ENCODE measurements at regions not wholly inside any gene's neighbourhood (a gene's known extent, or its start where the extent isn't known, plus 50 kb on each side); places are given as distances from the start of the nearest gene placed in this dataset.

- ChIA-PET POLR2A (no interaction called here), CTCF (interaction anchor here (1.7 kb wide), 1 partner anchor 18 kb away, joined by 5 read pairs; no protein-coding TSS in a partner anchor)
- no peaks in the 10 kb centered on the region for H3K36me3 Mint-ChIP-seq (ENCODE audit: low read depth)
- H3K27me3 Mint-ChIP-seq, result peaks cover 2% of the 10 kb centered on the region
- H3K27ac Mint-ChIP-seq, result no peak overlapping the region
- H3K4me3 Mint-ChIP-seq, result no peak overlapping the region
- no peak for DNase-seq
- no peaks in the 10 kb centered on the region for H3K9me3 Mint-ChIP-seq
- H3K4me1 Mint-ChIP-seq, result no peaks in the 10 kb centered on the region
Measured at GRCh38 chr1:30250338-30250983, 472.9 kb downstream of the MATN1 start.

DNA sequence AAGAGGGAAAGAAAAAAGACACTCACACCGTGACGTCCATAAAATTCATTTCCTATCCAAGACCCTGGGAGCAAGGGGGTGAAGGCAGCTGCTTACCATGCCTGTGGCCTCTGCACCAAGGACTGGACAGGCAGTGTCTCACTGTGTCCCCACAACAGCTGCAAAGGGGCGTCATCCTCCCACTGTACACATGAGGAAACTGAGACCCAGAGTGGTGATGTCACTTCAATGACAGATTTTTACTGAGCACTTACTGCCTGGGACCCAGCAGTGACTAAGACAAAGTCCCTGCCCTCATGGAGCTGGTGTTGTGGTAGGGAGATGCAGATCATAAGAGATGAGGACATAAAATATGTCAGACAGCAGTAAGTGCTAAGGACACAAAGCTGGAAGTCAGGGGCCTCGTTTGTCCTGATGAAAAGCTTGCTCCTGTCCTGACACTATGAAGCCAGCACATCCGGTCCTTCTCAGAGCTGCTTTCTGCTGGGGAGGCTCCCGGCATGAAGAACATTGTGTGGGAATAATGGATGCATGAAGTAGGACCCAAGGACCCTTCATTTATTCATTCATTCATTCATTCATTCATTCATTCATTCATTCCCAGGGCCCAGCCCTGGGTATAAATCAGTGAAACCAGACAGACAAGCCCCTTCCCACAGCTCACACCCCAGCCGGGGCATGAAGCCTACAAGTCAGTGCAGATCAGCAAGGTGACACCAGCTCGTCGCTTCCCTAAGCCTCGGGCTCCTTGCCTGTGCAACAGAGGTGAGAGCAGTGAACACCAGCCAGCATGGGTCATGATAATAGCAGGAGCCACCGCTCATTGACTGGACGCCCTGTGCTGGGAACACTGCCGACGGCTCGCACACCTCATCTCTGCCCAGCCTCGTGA, 473.7 kb downstream of the MATN1 start:
- H3K4me1 Mint-ChIP-seq, result no peaks in the 10 kb centered on the region
- H3K36me3 Mint-ChIP-seq (ENCODE audit: low read depth), result no peaks in the 10 kb centered on the region
- H3K27ac Mint-ChIP-seq, result no peak overlapping the region
- peaks cover 2% of the 10 kb centered on the region for H3K27me3 Mint-ChIP-seq
- no peak overlapping the region for H3K4me3 Mint-ChIP-seq
- DNase-seq, result no peak
- ChIA-PET POLR2A (no interaction called here), CTCF (interaction anchor here (1.7 kb wide), 1 partner anchor 17 kb away, joined by 5 read pairs; no protein-coding TSS in a partner anchor)
- no peaks in the 10 kb centered on the region for H3K9me3 Mint-ChIP-seq

DNA sequence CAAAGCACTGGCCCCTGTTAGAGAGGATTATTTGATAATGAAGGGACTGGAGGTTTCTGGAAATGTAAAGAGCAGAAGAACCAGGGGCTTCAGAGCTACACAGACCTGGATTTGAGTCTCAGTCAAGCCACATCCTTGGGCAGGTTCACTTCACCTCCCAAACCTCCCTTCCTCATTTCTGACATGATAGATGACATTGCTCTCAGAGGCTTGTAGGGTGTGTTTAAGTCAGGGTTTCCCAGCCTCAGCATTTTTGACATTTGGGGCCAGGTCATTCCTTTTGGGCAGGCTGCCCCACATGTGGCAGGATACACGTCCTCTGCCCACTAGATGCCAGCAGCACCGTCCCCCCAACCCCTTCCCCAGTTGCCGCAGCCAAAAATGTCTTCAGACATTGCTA, 474.6 kb downstream of the MATN1 start:
- H3K27me3 Mint-ChIP-seq, result peaks cover 2% of the 10 kb centered on the region
- no peak overlapping the region for H3K4me3 Mint-ChIP-seq
- H3K36me3 Mint-ChIP-seq (ENCODE audit: low read depth), result no peaks in the 10 kb centered on the region
- no peaks in the 10 kb centered on the region for H3K4me1 Mint-ChIP-seq
- DNase-seq, result no peak
- no peak overlapping the region for H3K27ac Mint-ChIP-seq
- no peaks in the 10 kb centered on the region for H3K9me3 Mint-ChIP-seq
- ChIA-PET POLR2A (no interaction called here), CTCF (no interaction called here)

DNA sequence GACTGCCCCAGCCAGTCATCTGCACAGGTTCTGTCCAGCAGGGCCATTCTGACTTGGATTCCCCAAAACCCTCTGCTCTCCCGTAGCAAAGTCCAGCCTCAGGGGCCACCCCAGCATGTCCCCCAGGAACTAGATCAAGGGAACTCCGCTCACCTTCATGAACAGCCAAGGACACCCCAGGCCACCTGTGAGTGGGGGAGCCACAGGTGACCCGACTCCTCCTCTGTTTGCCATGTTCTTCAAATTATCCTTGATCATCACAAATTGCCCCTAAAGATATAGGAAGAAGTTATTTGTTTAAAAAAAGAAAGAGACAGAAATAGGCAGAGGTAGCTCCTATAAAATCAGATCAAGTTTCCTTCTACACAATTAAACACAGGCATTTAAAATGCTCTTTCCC, 475.0 kb downstream of the MATN1 start:
- CTCF ChIA-PET, result no interaction called here
- peaks cover 2% of the 10 kb centered on the region for H3K27me3 Mint-ChIP-seq
- POLR2A ChIA-PET, result no interaction called here
- H3K4me1 Mint-ChIP-seq, result no peaks in the 10 kb centered on the region
- no peak overlapping the region for H3K4me3 Mint-ChIP-seq
- no peak overlapping the region for H3K27ac Mint-ChIP-seq
- DNase-seq, result no peak
- H3K9me3 Mint-ChIP-seq, result no peaks in the 10 kb centered on the region
- H3K36me3 Mint-ChIP-seq (ENCODE audit: low read depth), result no peaks in the 10 kb centered on the region

- no peaks in the 10 kb centered on the region for H3K27me3 Mint-ChIP-seq
- H3K36me3 Mint-ChIP-seq (ENCODE audit: low read depth), result no peaks in the 10 kb centered on the region
- POLR2A ChIA-PET, result no interaction called here
- no peak for DNase-seq
- H3K4me3 Mint-ChIP-seq, result no peak overlapping the region
- H3K27ac Mint-ChIP-seq, result no peak overlapping the region
- H3K4me1 Mint-ChIP-seq, result no peaks in the 10 kb centered on the region
- CTCF ChIA-PET, result no interaction called here
- H3K9me3 Mint-ChIP-seq, result no peaks in the 10 kb centered on the region
Measured at GRCh38 chr1:30244801-30245200, 478.6 kb downstream of the MATN1 start.

DNA sequence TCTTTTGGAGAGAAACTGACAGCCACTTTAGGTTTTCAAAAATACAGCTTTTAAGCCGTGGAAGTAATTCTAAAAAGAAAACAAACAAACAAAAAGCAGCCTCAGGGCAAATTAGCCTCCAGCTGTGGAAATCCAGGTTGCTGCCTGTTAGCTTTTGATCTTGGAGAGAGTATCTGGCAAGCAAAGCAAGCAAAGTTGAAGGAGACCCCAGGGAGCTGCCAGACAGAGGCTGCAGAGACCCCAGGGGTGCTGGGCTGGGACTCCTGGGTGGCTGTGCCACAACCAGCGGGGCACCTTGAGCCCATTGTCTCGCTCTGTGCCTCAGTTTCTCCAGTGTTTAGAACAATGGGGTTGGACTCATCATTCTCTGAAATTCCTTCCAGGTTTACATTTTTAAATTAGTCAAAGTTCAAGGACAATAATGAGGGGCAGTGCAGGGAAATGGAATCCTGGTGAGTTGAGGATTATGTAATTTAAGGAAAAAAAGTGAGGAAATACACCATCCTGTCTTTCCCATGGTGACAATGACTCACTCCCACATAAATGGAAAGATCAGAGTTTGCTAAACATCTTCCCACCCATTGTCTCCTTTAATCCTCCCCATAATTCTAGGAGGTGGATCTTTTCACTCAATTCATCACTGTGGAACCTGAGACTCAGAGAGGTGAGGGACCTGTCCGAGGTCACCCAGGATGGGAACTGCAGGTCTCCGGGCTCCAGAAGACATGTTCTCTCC, 480.5 kb downstream of the MATN1 start:
- ChIA-PET CTCF (no interaction called here), POLR2A (no interaction called here)
- no peak overlapping the region for H3K4me3 Mint-ChIP-seq

GRCh38 chr1:30242168-30242567, 481.2 kb downstream of the MATN1 start:
- no peaks in the 10 kb centered on the region for H3K4me1 Mint-ChIP-seq
- ChIA-PET CTCF (no interaction called here), POLR2A (no interaction called here)
- no peak overlapping the region for H3K4me3 Mint-ChIP-seq
- H3K9me3 Mint-ChIP-seq, result no peaks in the 10 kb centered on the region
- H3K36me3 Mint-ChIP-seq (ENCODE audit: low read depth), result no peaks in the 10 kb centered on the region
- no peaks in the 10 kb centered on the region for H3K27me3 Mint-ChIP-seq
- no peak for DNase-seq
- no peak overlapping the region for H3K27ac Mint-ChIP-seq

More for the DNA sequence above, 480.5 kb downstream of the MATN1 start:
- Mint-ChIP-seq H3K4me1 (no peaks in the 10 kb centered on the region), H3K27me3 (no peaks in the 10 kb centered on the region), H3K36me3 (ENCODE audit: low read depth) (no peaks in the 10 kb centered on the region), H3K27ac (no peak overlapping the region), H3K9me3 (no peaks in the 10 kb centered on the region)
- DNase-seq, result no peak

- ChIA-PET POLR2A (no interaction called here), CTCF (no interaction called here)
- H3K36me3 Mint-ChIP-seq (ENCODE audit: low read depth), result no peaks in the 10 kb centered on the region
- H3K4me1 Mint-ChIP-seq, result no peaks in the 10 kb centered on the region
- DNase-seq, result no peak
- H3K9me3 Mint-ChIP-seq, result no peaks in the 10 kb centered on the region
- H3K4me3 Mint-ChIP-seq, result no peak overlapping the region
- H3K27ac Mint-ChIP-seq, result no peak overlapping the region
- H3K27me3 Mint-ChIP-seq, result no peaks in the 10 kb centered on the region
Measured at GRCh38 chr1:30241681-30242080, 481.7 kb downstream of the MATN1 start.

DNA sequence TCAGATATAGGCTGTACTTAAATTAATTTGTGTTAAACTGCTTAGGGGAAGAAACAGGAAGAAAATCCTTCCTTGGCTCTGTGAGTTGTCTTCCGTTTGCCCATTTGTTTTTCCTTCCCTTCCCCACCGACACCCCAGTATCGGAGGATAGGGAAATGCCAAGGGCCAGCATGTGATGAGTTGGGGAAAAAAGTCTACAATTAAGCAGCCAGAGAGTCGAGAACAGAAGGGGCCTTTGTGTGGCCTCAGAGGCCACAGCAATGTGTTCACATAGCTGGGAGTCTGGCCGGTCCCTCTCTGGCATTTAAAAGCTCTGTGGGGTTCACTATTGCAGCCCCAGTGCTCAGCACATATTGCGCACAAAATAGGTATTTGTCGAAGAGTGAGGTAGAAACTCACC, 489.3 kb downstream of the MATN1 start:
- Mint-ChIP-seq H3K36me3 (ENCODE audit: low read depth) (no peaks in the 10 kb centered on the region), H3K27me3 (peaks cover 1% of the 10 kb centered on the region), H3K9me3 (no peaks in the 10 kb centered on the region), H3K27ac (no peak overlapping the region), H3K4me1 (no peaks in the 10 kb centered on the region), H3K4me3 (no peak overlapping the region)
- no peak for DNase-seq
- POLR2A ChIA-PET, result no interaction called here
- CTCF ChIA-PET, result no interaction called here

DNA sequence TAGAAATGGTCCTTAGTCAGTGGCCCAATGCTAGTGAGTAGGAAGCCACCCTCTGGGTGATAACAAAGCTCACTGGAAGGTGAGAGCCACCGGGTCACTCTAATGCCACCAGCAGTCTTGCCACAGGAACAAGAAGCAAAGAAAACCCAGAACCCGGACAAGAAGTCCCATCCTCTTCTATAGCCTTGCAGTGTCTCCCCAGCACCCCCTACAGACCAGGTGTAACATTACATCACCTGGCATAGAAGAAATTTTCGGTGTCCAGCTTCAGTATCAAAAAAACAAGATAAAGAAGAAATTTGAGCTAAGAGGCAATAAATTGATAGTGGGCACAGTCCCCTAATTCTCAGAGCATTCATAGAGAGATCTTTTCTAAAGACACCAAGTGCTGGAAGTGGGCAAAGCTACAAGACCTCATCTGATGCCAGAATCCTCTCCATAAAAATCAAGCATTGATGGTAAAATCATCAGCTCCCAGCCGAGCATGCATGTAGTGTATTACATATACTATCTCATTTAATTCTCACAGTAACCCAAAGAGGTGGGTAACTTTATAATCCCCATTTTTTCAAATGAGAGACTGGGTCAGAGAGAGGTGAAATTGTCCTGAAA, 491.0 kb downstream of the MATN1 start:
- no peak overlapping the region for H3K27ac Mint-ChIP-seq
- H3K9me3 Mint-ChIP-seq, result no peaks in the 10 kb centered on the region
- peak; percentile 44 for DNase-seq
- no peaks in the 10 kb centered on the region for H3K36me3 Mint-ChIP-seq (ENCODE audit: low read depth)
- CTCF ChIA-PET, result interaction anchor here (0.6 to 1.6 kb wide), 8 partner anchors 9 to 321 kb away, joined by 3 to 11 read pairs (median 5); no protein-coding TSS in a partner anchor
- no peaks in the 10 kb centered on the region for H3K4me1 Mint-ChIP-seq
- no peak overlapping the region for H3K4me3 Mint-ChIP-seq
- peaks cover 1% of the 10 kb centered on the region for H3K27me3 Mint-ChIP-seq
- POLR2A ChIA-PET, result no interaction called here

GRCh38 chr1:30229960-30230359, 493.4 kb downstream of the MATN1 start:
- CTCF ChIA-PET, result no interaction called here
- no peak overlapping the region for H3K27ac Mint-ChIP-seq

DNA sequence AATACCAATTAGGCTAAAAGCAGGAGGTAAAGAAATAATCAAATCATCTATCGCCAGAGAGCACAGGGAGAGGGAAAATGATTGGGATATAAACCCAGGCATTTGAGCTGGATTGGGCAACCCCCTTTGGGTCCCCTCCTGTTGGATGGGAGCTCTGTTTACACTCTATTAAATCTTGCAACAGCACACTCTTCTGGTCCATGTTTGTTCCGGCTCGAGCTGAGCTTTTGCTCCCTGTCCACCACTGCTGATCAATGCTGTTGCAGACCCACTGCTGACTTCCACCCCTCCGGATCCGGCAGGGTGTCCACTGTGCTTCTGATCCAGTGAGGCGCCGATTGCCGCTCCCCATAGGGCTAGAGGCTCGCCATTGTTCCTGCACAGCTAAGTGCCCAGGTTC, 493.8 kb downstream of the MATN1 start:
- ChIA-PET CTCF (no interaction called here), POLR2A (no interaction called here)
- Mint-ChIP-seq H3K4me1 (no peaks in the 10 kb centered on the region), H3K27ac (no peak overlapping the region), H3K36me3 (ENCODE audit: low read depth) (no peaks in the 10 kb centered on the region), H3K4me3 (no peak overlapping the region), H3K9me3 (no peaks in the 10 kb centered on the region), H3K27me3 (peaks cover 1% of the 10 kb centered on the region)
- no peak for DNase-seq

More at GRCh38 chr1:30229960-30230359, 493.4 kb downstream of the MATN1 start:
- H3K4me3 Mint-ChIP-seq, result no peak overlapping the region
- DNase-seq, result no peak
- no peaks in the 10 kb centered on the region for H3K36me3 Mint-ChIP-seq (ENCODE audit: low read depth)
- POLR2A ChIA-PET, result no interaction called here
- H3K27me3 Mint-ChIP-seq, result peaks cover 1% of the 10 kb centered on the region
- H3K9me3 Mint-ChIP-seq, result no peaks in the 10 kb centered on the region
- H3K4me1 Mint-ChIP-seq, result no peaks in the 10 kb centered on the region

DNA sequence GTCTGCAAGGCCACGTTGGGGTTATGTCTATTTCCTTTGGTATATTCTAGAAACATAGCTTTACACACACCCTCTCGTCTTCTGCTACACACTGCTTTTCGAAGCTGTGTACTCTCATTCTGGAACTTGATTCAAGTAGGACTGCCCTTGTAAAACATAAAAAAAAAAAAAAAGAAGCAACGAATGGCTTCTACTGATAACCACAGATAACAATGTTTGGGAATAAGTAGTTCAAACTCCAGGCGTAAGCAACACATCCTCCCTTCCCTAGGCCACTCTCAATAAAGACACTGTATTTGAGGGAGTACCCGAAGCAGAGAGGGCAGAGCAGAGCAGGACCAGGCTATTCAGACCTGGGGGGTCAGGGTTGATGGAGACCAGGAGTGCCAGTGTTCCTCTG, 496.7 kb downstream of the MATN1 start:
- H3K27ac Mint-ChIP-seq, result no peak overlapping the region
- ChIA-PET POLR2A (no interaction called here), CTCF (no interaction called here)
- DNase-seq, result no peak
- peaks cover 1% of the 10 kb centered on the region for H3K27me3 Mint-ChIP-seq
- H3K4me3 Mint-ChIP-seq, result no peak overlapping the region
- no peaks in the 10 kb centered on the region for H3K36me3 Mint-ChIP-seq (ENCODE audit: low read depth)
- H3K9me3 Mint-ChIP-seq, result no peaks in the 10 kb centered on the region
- no peaks in the 10 kb centered on the region for H3K4me1 Mint-ChIP-seq
